Large intestine (tissue), 3 donors: ENCODE measurements at regions not wholly inside any gene's neighbourhood (a gene's known extent, or its start where the extent isn't known, plus 50 kb on each side); places are given as distances from the start of the nearest gene placed in this dataset.
A peak's percentile ranks its signal among the peaks of the same experiment; 100 is the strongest.

Experiments used
- DNase-seq, 2 donors: peaks; one replicate each; pipeline versions ENCODE4 v3.0.0 to v3.0.0-alpha.2; 2013
- H3K27ac ChIP-seq: one replicate; pipeline ENCODE4 v1.5.1; 2013; ENCODE audit warnings: low read length
- H3K27me3 ChIP-seq: 2 replicates; pipeline ENCODE4 v1.6.1; 2013; ENCODE audit warnings: low read length; ENCODE audit not compliant: control insufficient read depth, insufficient read depth
- H3K36me3 ChIP-seq: 2 replicates; pipeline ENCODE4 v1.6.1; 2013; ENCODE audit warnings: low read length; ENCODE audit not compliant: control insufficient read depth, insufficient read depth
- H3K4me1 ChIP-seq: one replicate; pipeline ENCODE4 v1.6.1; 2013; ENCODE audit warnings: low read length; ENCODE audit not compliant: control insufficient read depth, insufficient read depth
- H3K4me3 ChIP-seq: one replicate; pipeline ENCODE4 v1.5.1; 2013; ENCODE audit warnings: low read length
- H3K9me3 ChIP-seq: one replicate; pipeline ENCODE4 v1.6.1; 2013; ENCODE audit warnings: mild to moderate bottlenecking, low read depth, low read length, moderate library complexity; ENCODE audit not compliant: control insufficient read depth
- WGBS: methylation state at CpG from one replicate; pipeline ENCODE4 v1.1.5; 2013; ENCODE audit warnings: low lambda C conversion rate; ENCODE audit not compliant: insufficient coverage; 5-methylcytosine and 5-hydroxymethylcytosine counted together

GRCh38 chr6:100986921-100987320, 105.8 kb upstream of the ASCC3 start:
- Histone ChIP-seq H3K27ac (no peak overlapping the region), H3K4me1 (no peaks in the 10 kb centered on the region), H3K4me3 (no peak overlapping the region), H3K27me3 (no peaks in the 10 kb centered on the region), H3K36me3 (no peaks in the 10 kb centered on the region), H3K9me3 (no peaks in the 10 kb centered on the region)
- WGBS = 88% methylated on average over 1 of the region's 1 CpG
- DNase-seq = no peak

GRCh38 chr6:100987556-100987955, 106.4 kb upstream of the ASCC3 start:
- Histone ChIP-seq H3K27ac (no peak overlapping the region), H3K4me1 (no peaks in the 10 kb centered on the region), H3K4me3 (no peak overlapping the region), H3K9me3 (no peaks in the 10 kb centered on the region), H3K27me3 (no peaks in the 10 kb centered on the region), H3K36me3 (no peaks in the 10 kb centered on the region)
- 85% methylated on average over 5 of the region's 5 CpGs for WGBS
- no peak for DNase-seq

GRCh38 chr6:100988391-100988984, 107.4 kb upstream of the ASCC3 start:
- no peak overlapping the region for H3K4me3 ChIP-seq
- no peak for DNase-seq
- H3K4me1 ChIP-seq = no peaks in the 10 kb centered on the region
- no peaks in the 10 kb centered on the region for H3K27me3 ChIP-seq
- WGBS = no CpG with 5 or more reads among the region's 2 CpGs
- no peaks in the 10 kb centered on the region for H3K9me3 ChIP-seq
- no peaks in the 10 kb centered on the region for H3K36me3 ChIP-seq
- no peak overlapping the region for H3K27ac ChIP-seq

GRCh38 chr6:100990070-100990469, 108.9 kb upstream of the ASCC3 start:
- no peaks in the 10 kb centered on the region for H3K4me1 ChIP-seq
- WGBS = 0% methylated on average over 1 of the region's 1 CpG
- no peak for DNase-seq

GRCh38 chr6:100996409-100996808, 115.3 kb upstream of the ASCC3 start:
- no peak overlapping the region for H3K27ac ChIP-seq
- H3K4me3 ChIP-seq = no peak overlapping the region
- H3K4me1 ChIP-seq = no peaks in the 10 kb centered on the region
- DNase-seq = no peak
- H3K36me3 ChIP-seq = no peaks in the 10 kb centered on the region
- no peaks in the 10 kb centered on the region for H3K9me3 ChIP-seq
- H3K27me3 ChIP-seq = no peaks in the 10 kb centered on the region

More at GRCh38 chr6:100990070-100990469, 108.9 kb upstream of the ASCC3 start:
- no peaks in the 10 kb centered on the region for H3K27me3 ChIP-seq
- H3K36me3 ChIP-seq = no peaks in the 10 kb centered on the region
- H3K4me3 ChIP-seq = no peak overlapping the region
- no peak overlapping the region for H3K27ac ChIP-seq
- H3K9me3 ChIP-seq = no peaks in the 10 kb centered on the region

GRCh38 chr6:100998111-100998510, 117.0 kb upstream of the ASCC3 start:
- H3K36me3 ChIP-seq = no peaks in the 10 kb centered on the region
- 86% methylated on average over 1 of the region's 3 CpGs for WGBS
- DNase-seq = no peak
- H3K27ac ChIP-seq = no peak overlapping the region
- H3K27me3 ChIP-seq = no peaks in the 10 kb centered on the region
- no peaks in the 10 kb centered on the region for H3K4me1 ChIP-seq
- no peak overlapping the region for H3K4me3 ChIP-seq
- H3K9me3 ChIP-seq = no peaks in the 10 kb centered on the region

GRCh38 chr6:100999034-100999597, 118.0 kb upstream of the ASCC3 start:
- 100% methylated on average over 1 of the region's 2 CpGs for WGBS

GRCh38 chr6:101000341-101000740, 119.2 kb upstream of the ASCC3 start:
- peak overlapping the region; percentile 37 for H3K27ac ChIP-seq
- H3K27me3 ChIP-seq = no peaks in the 10 kb centered on the region
- peak; percentile 33 to 49 for DNase-seq
- no peaks in the 10 kb centered on the region for H3K4me1 ChIP-seq
- H3K9me3 ChIP-seq = no peaks in the 10 kb centered on the region
- H3K36me3 ChIP-seq = no peaks in the 10 kb centered on the region
- no peak overlapping the region for H3K4me3 ChIP-seq
- 30% methylated on average over 3 of the region's 3 CpGs for WGBS

More at GRCh38 chr6:100999034-100999597, 118.0 kb upstream of the ASCC3 start:
- no peaks in the 10 kb centered on the region for H3K36me3 ChIP-seq
- no peaks in the 10 kb centered on the region for H3K4me1 ChIP-seq
- H3K4me3 ChIP-seq = no peak overlapping the region
- H3K27me3 ChIP-seq = no peaks in the 10 kb centered on the region
- H3K27ac ChIP-seq = no peak overlapping the region
- H3K9me3 ChIP-seq = no peaks in the 10 kb centered on the region
- DNase-seq = no peak

- H3K9me3 ChIP-seq = no peaks in the 10 kb centered on the region
- peak overlapping the region; percentile 37 for H3K27ac ChIP-seq
- no peaks in the 10 kb centered on the region for H3K4me1 ChIP-seq
- WGBS = no CpG with 5 or more reads among the region's 1 CpG
- peak; percentile 24 to 48 for DNase-seq
- H3K36me3 ChIP-seq = no peaks in the 10 kb centered on the region
- no peak overlapping the region for H3K4me3 ChIP-seq
- no peaks in the 10 kb centered on the region for H3K27me3 ChIP-seq
Measured at GRCh38 chr6:101001012-101001411, 119.9 kb upstream of the ASCC3 start.

- Histone ChIP-seq H3K9me3 (no peaks in the 10 kb centered on the region), H3K4me3 (no peak overlapping the region), H3K36me3 (no peaks in the 10 kb centered on the region), H3K27ac (no peak overlapping the region), H3K4me1 (no peaks in the 10 kb centered on the region), H3K27me3 (no peaks in the 10 kb centered on the region)
- no CpG with 5 or more reads among the region's 1 CpG for WGBS
- peak in 1 of 2 donors; percentile 6 for DNase-seq
Measured at GRCh38 chr6:101001607-101002006, 120.5 kb upstream of the ASCC3 start.

GRCh38 chr6:101003075-101003474, 121.9 kb upstream of the ASCC3 start:
- H3K27me3 ChIP-seq = no peaks in the 10 kb centered on the region
- H3K4me1 ChIP-seq = no peaks in the 10 kb centered on the region
- H3K27ac ChIP-seq = no peak overlapping the region
- H3K9me3 ChIP-seq = no peaks in the 10 kb centered on the region
- H3K4me3 ChIP-seq = no peak overlapping the region
- H3K36me3 ChIP-seq = no peaks in the 10 kb centered on the region
- no CpG with 5 or more reads among the region's 1 CpG for WGBS
- no peak for DNase-seq
